Stimulated activated naive B cell treated with anti-CD40 and anti-IgM and Interleukin-4, amounts not matched to agents 10 μg/mL and 1 μg/mL and 100 μg/mL, for 72 hours (primary cell): ENCODE measurements at regions not wholly inside any gene's neighbourhood (a gene's known extent, or its start where the extent isn't known, plus 50 kb on each side); places are given as distances from the start of the nearest gene placed in this dataset.

Experiments
- ATAC-seq, 2 donors: fragments of 150-1000 bp; cut with Tn5 transposase; replicated peaks; 2 replicates each; pipeline ENCODE4 v1.10.0; 2021; ENCODE audit warnings: moderate library complexity in 1 of 2
- DNase-seq: peaks from one replicate; pipeline ENCODE4 v3.0.0; 2021
- H3K27ac Mint-ChIP-seq: one replicate; pipeline ENCODE4 v1.8.0; 2022; ENCODE audit warnings: mild to moderate bottlenecking, mixed read lengths
- H3K27me3 Mint-ChIP-seq, 2 donors: one replicate each; pipeline ENCODE4 v1.8.0; 2022; ENCODE audit warnings: mixed read lengths in 2 of 2
- H3K36me3 Mint-ChIP-seq, 2 donors: one replicate each; pipeline ENCODE4 v1.8.0; 2022; ENCODE audit warnings: mixed read lengths in 2 of 2, mild to moderate bottlenecking in 1 of 2
- H3K4me1 Mint-ChIP-seq, 2 donors: one replicate each; pipeline ENCODE4 v1.8.0; 2022; ENCODE audit warnings: mixed read lengths in 2 of 2, mild to moderate bottlenecking in 1 of 2
- H3K4me3 Mint-ChIP-seq, 2 donors: one replicate each; pipeline ENCODE4 v1.8.0; 2022; ENCODE audit warnings: mild to moderate bottlenecking in 2 of 2, mixed read lengths in 2 of 2, moderate library complexity in 1 of 2
- H3K9me3 Mint-ChIP-seq, 2 donors: one replicate each; pipeline ENCODE4 v1.8.0; 2022; ENCODE audit warnings: mixed read lengths in 2 of 2, mild to moderate bottlenecking in 1 of 2

DNA sequence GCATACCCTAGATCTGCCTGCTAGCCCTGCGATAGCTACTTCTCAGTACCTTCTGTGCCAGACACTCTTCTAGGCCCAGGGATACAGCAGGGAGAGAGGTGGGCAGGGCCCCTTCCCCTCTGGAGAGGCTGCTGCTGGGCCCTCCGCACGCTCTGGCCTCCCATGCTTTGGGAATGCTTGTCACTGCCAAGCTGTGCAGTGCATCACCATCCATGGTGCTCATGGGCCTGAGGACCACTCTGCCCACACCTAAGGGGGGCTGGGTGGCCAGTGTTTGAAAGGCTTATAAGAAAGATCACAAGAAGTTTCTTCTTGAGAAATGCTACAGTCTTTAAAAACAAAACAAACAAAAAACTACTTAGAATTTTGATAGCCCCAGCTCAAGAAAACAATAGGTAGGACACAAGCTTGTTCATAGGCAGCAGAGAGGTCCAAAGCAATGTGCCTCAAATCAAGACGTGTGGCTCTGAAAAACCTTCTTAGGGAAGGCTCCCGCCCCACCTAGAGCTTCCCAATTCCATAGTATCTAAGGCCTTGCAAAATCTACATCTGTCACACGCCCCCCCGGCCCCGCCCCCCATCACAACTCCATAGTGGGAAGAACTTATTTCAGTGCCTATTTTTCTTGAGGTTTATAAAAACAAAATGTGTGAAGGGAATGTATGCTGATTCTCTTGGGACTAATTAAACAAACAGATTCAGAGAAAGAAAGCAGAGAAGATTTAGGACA, 145.8 kb downstream of the TM9SF2 start:
- Mint-ChIP-seq H3K36me3 (no peaks in the 10 kb centered on the region), H3K9me3 (no peaks in the 10 kb centered on the region), H3K4me3 (no peak overlapping the region), H3K27me3 (no peaks in the 10 kb centered on the region), H3K4me1 (peaks cover 0 to 6% of the 10 kb centered on the region in 2 donors), H3K27ac (no peak overlapping the region)
- ATAC-seq = no peak
- no peak for DNase-seq

- no peak overlapping the region for H3K27ac Mint-ChIP-seq
- H3K4me3 Mint-ChIP-seq = no peak overlapping the region
These were observed 141.6 kb downstream of the TM9SF2 start for GRCh38 chr13:99642841-99643240.

DNA sequence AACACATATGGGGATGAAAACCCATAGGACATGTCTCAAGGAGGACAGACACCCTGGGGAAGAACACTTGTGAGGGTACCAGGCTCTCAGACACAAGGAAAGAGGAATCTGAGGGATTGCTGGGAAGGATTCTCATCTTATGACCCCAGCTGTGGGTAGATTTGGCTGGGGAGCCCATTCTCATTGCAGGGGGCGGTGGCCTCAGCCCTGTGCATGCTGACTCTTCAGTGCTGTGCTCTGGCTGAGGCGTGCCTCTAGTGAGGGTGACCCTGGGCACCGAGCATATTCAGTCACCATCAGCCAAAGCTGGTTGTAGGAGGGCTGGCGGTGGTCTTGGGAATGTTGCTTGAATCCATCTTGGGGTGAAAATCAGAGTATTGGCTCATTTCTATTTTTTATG, 140.7 kb downstream of the TM9SF2 start:
- H3K4me3 Mint-ChIP-seq = no peak overlapping the region
- no peaks in the 10 kb centered on the region for H3K27me3 Mint-ChIP-seq
- ATAC-seq (no peak), DNase-seq (no peak)
- H3K9me3 Mint-ChIP-seq = no peaks in the 10 kb centered on the region
- H3K4me1 Mint-ChIP-seq = peaks cover 10 to 11% of the 10 kb centered on the region in 2 donors
- no peak overlapping the region for H3K27ac Mint-ChIP-seq
- no peaks in the 10 kb centered on the region for H3K36me3 Mint-ChIP-seq

More at GRCh38 chr13:99642841-99643240, 141.6 kb downstream of the TM9SF2 start:
- no peak for DNase-seq
- no peaks in the 10 kb centered on the region for H3K27me3 Mint-ChIP-seq
- no peaks in the 10 kb centered on the region for H3K36me3 Mint-ChIP-seq
- H3K4me1 Mint-ChIP-seq = peaks cover 5 to 8% of the 10 kb centered on the region in 2 donors
- no peaks in the 10 kb centered on the region for H3K9me3 Mint-ChIP-seq
- ATAC-seq = no peak

DNA sequence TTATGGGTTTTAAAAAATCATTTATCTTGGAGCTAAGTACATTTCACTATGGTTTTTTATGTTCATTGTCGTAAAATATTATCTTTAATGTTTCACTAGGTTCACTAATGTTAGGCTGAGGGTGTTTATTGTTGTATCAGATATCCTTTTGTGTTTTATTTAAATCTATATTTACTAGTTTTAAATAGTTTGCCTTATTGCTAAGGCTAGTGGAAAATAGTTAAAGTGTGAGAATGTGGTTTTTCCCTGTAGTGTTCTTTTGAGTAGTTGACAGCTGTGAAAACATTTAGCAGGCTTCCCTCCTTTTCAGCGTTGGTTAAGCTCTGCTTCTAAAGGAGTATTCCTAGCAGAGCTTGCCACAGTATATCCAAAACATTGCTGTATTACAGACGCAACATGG, 139.0 kb downstream of the TM9SF2 start:
- no peak for ATAC-seq
- H3K27me3 Mint-ChIP-seq = no peaks in the 10 kb centered on the region
- peaks cover 18 to 24% of the 10 kb centered on the region in 2 donors for H3K4me1 Mint-ChIP-seq
- no peak overlapping the region for H3K4me3 Mint-ChIP-seq
- no peaks in the 10 kb centered on the region for H3K9me3 Mint-ChIP-seq
- H3K36me3 Mint-ChIP-seq = no peaks in the 10 kb centered on the region
- H3K27ac Mint-ChIP-seq = no peak overlapping the region
- DNase-seq = no peak

GRCh38 chr13:99639126-99639525, 137.9 kb downstream of the TM9SF2 start:
- H3K4me3 Mint-ChIP-seq = no peak overlapping the region
- ATAC-seq (no peak), DNase-seq (no peak)
- no peak overlapping the region for H3K27ac Mint-ChIP-seq
- no peaks in the 10 kb centered on the region for H3K27me3 Mint-ChIP-seq
- H3K9me3 Mint-ChIP-seq = no peaks in the 10 kb centered on the region
- H3K36me3 Mint-ChIP-seq = no peaks in the 10 kb centered on the region
- H3K4me1 Mint-ChIP-seq = peaks cover 20 to 30% of the 10 kb centered on the region in 2 donors

DNA sequence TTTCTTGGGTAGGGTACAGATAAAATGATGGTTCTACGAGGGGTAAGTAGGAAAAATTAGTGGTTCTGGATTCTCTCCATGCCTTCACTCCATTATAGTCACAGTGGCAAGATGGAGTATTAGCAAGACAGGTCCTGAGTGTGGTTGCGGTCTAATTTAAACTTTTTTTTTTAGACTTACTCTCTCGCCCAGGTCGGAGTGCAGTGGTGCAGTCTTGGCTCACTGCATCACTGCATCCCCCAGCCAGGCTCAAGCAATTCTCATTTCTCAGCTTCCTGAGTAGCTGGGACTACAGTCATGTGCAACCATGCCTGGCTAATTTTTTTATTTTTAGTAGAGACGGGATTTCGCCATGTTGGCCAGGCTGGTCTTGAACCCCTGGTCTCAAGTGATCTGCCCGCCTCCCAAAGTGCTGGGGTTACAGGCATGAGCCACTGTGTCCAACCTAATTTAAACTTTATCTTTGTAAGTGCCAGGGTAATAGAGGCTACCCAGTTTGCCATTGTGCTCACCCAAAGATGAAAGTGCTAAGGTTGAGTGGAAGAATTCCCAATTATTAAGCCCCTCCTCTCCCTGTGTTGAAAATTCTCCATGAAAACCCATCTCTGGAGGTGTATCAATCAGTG, 135.6 kb downstream of the TM9SF2 start:
- H3K4me3 Mint-ChIP-seq = no peak overlapping the region

DNA sequence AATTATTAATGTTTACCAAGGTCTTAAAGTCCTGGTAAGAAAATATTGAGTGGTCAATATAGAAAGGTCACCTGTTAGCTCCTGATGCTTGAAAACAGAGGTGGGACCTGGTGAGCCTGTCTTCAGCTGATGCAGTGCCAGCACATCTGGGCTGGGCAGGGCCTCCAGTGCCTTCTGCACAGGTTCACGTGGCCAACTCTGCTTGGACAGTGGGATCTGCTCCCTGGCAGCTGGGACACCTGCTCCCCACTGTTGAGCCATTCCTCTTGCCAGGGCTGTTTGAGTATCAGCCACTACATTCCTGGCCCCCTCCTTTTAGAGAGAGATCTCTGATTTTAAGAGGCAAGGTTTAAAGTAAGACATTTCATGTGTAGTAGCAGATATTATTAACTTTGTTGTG, 135.0 kb downstream of the TM9SF2 start:
- no peak for DNase-seq
- no peaks in the 10 kb centered on the region for H3K27me3 Mint-ChIP-seq
- H3K9me3 Mint-ChIP-seq = peaks cover 2 to 5% of the 10 kb centered on the region in 2 donors
- peaks cover 2 to 9% of the 10 kb centered on the region in 2 donors for H3K36me3 Mint-ChIP-seq
- peaks cover 20 to 30% of the 10 kb centered on the region in 2 donors for H3K4me1 Mint-ChIP-seq
- ATAC-seq = no peak
- H3K4me3 Mint-ChIP-seq = no peak overlapping the region
- H3K27ac Mint-ChIP-seq = no peak overlapping the region

More for the DNA sequence above, 135.6 kb downstream of the TM9SF2 start:
- Mint-ChIP-seq H3K36me3 (peaks cover 2 to 9% of the 10 kb centered on the region in 2 donors), H3K4me1 (peaks cover 20 to 30% of the 10 kb centered on the region in 2 donors), H3K27ac (no peak overlapping the region), H3K27me3 (no peaks in the 10 kb centered on the region), H3K9me3 (peaks cover 2 to 5% of the 10 kb centered on the region in 2 donors)
- ATAC-seq (peak; percentile 87 to 93), DNase-seq (no peak)

DNA sequence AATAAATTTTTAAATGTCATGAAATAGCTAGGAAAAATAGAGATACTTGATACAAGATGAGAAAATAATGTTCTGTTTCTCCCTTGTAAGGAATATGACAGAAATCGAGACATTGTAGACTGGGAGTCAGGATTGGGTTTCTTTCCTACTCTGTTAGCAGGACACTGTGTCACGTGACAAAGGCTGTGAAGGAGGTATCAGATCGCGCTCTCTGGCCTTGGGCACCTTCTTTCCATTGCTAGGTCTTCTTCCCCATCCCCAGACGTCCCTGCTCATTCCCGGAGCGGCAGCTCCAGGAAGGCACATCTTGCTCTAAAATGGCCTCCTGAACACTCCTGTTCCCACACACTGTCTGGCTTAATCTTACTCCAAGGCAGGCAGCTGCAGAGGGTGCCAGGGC, 133.4 kb downstream of the TM9SF2 start:
- Mint-ChIP-seq H3K27ac (no peak overlapping the region), H3K4me3 (no peak overlapping the region), H3K27me3 (no peaks in the 10 kb centered on the region), H3K36me3 (peaks cover 2 to 9% of the 10 kb centered on the region in 2 donors), H3K9me3 (peaks cover 2 to 5% of the 10 kb centered on the region in 2 donors), H3K4me1 (peaks cover 16 to 30% of the 10 kb centered on the region in 2 donors)
- no peak for DNase-seq
- no peak for ATAC-seq

GRCh38 chr13:99630269-99630898, 129.1 kb downstream of the TM9SF2 start:
- Mint-ChIP-seq H3K4me3 (no peak overlapping the region), H3K27me3 (no peaks in the 10 kb centered on the region), H3K27ac (no peak overlapping the region), H3K9me3 (peaks cover 2 to 5% of the 10 kb centered on the region in 2 donors), H3K4me1 (peaks cover 7 to 8% of the 10 kb centered on the region in 2 donors), H3K36me3 (peaks cover 2 to 9% of the 10 kb centered on the region in 2 donors)
- no peak for DNase-seq
- no peak for ATAC-seq

DNA sequence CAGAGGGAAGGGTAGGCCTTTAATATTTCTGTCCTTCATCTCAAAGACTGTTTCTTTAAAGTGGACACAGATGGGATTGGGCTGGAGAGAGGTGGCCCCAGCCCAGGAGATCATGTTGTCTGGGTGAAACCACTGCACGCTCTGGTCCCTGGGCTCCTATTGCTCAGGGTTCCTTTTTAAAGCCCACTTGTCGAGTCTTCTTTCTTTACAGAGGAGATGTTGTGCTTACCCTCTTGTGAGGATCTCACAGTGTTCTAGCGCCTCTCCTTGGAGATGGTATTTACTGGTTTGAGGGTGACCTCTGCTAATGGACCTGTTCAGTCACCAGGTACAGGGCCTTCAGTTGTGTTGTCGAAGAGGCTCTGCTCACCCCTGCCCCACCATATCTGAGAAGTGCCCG, 128.4 kb downstream of the TM9SF2 start:
- H3K27ac Mint-ChIP-seq = no peak overlapping the region
- DNase-seq (no peak), ATAC-seq (no peak)
- H3K9me3 Mint-ChIP-seq = peaks cover 2 to 5% of the 10 kb centered on the region in 2 donors
- peaks cover 0 to 2% of the 10 kb centered on the region in 2 donors for H3K4me1 Mint-ChIP-seq
- peaks cover 2 to 14% of the 10 kb centered on the region in 2 donors for H3K36me3 Mint-ChIP-seq
- H3K27me3 Mint-ChIP-seq = no peaks in the 10 kb centered on the region
- H3K4me3 Mint-ChIP-seq = no peak overlapping the region

- Mint-ChIP-seq H3K27ac (no peak overlapping the region), H3K4me1 (peaks cover under 1 to 2% of the 10 kb centered on the region in 2 donors), H3K27me3 (no peaks in the 10 kb centered on the region), H3K9me3 (peaks cover 2 to 5% of the 10 kb centered on the region in 2 donors), H3K4me3 (no peak overlapping the region), H3K36me3 (peaks cover 2 to 15% of the 10 kb centered on the region in 2 donors)
- DNase-seq (no peak), ATAC-seq (no peak)
These were observed 127.2 kb downstream of the TM9SF2 start for GRCh38 chr13:99628442-99628841.

DNA sequence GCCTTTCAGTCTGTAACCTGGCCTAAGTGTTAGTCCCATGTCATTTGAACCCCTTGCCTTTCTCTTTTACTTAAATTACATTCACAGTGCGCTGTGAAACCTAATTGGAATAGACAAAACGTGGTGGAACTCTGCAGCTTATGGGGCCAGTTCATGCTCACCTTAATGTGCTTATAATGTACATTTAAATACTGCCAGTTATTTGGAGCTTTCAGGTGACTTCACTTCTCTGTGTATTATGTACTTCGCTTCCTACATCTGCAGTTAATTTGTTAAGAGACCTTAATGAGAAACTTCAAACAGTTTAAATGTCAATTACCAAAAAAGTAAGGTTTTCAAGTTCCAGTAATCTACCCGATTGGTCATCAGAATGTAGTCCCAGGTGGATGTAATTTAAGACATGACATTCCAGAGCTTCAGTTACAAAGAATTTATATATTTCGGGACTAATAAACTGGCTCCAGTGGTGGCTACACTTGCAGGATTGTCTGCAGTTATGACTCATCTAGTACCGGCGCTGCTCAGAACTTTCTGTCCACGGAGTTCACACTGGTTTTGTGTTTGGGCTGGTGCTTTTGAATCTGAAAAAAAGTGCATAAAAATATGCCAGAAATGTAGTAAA, 125.3 kb downstream of the TM9SF2 start:
- Mint-ChIP-seq H3K4me1 (peaks cover 2 to 6% of the 10 kb centered on the region in 2 donors), H3K36me3 (peaks cover 0 to 12% of the 10 kb centered on the region in 2 donors), H3K4me3 (no peak overlapping the region), H3K27me3 (no peaks in the 10 kb centered on the region), H3K27ac (no peak overlapping the region), H3K9me3 (no peaks in the 10 kb centered on the region)
- DNase-seq = no peak
- ATAC-seq = no peak

- H3K27me3 Mint-ChIP-seq = no peaks in the 10 kb centered on the region
- no peaks in the 10 kb centered on the region for H3K9me3 Mint-ChIP-seq
- no peak overlapping the region for H3K4me3 Mint-ChIP-seq
- peaks cover 2 to 12% of the 10 kb centered on the region in 2 donors for H3K36me3 Mint-ChIP-seq
- peaks cover 2 to 6% of the 10 kb centered on the region in 2 donors for H3K4me1 Mint-ChIP-seq
- no peak for ATAC-seq
- H3K27ac Mint-ChIP-seq = no peak overlapping the region
- DNase-seq = no peak
These were observed 123.8 kb downstream of the TM9SF2 start for GRCh38 chr13:99624936-99625540.

DNA sequence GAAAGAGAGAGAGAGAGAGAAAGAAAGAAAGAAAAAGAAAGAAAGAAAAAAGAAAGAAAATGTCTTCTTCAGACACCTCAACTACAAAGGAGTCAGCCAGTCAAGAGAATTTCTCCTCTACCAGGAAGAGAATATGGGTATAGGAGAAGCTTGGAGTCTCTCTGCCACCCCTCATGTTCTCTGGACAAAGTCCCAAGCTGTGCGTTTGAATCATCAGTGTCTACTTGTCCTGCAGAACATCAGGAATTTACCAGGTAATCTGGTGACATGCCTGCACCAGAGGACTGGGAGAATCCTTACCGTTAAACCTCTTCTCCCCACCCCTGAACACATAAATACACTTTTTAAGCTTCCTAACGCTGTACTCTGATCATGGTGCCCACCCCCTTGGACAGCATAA, 119.5 kb downstream of the TM9SF2 start:
- Mint-ChIP-seq H3K4me3 (no peak overlapping the region), H3K27me3 (no peaks in the 10 kb centered on the region), H3K9me3 (no peaks in the 10 kb centered on the region), H3K36me3 (peaks cover 2 to 12% of the 10 kb centered on the region in 2 donors), H3K27ac (no peak overlapping the region), H3K4me1 (peaks cover 9 to 15% of the 10 kb centered on the region in 2 donors)
- DNase-seq (no peak), ATAC-seq (no peak)
